Gastrocnemius medialis (tissue), 4 donors: ENCODE measurements at regions not wholly inside any gene's neighbourhood (a gene's known extent, or its start where the extent isn't known, plus 50 kb on each side); places are given as distances from the start of the nearest gene placed in this dataset.

Source experiments
- ATAC-seq, 2 donors: fragments of 150-250 bp; one replicate each; pipeline ENCODE4 v1.9.1; 2016
- DNase-seq, 2 donors: peaks; one replicate each; pipeline ENCODE4 v3.0.0-alpha.2; 2019
- H3K27ac ChIP-seq, 4 donors: fragments of 200-600 bp; sonication (generic); 1 replicate in 1 of 4; 2 replicates in 3 of 4; pipeline ENCODE4 v1.5.1; 2016 to 2018; ENCODE audit warnings: mild to moderate bottlenecking in 2 of 4, moderate library complexity in 1 of 4
- H3K27me3 ChIP-seq, 3 donors: fragments of 200-600 bp; sonication (generic) in 2 of 3; 1 replicate in 1 of 3; 2 replicates in 2 of 3; pipeline versions ENCODE4 v1.5.1 to v1.6.0; 2016 to 2019; ENCODE audit warnings: mild to moderate bottlenecking in 1 of 3, moderate library complexity in 1 of 3
- H3K36me3 ChIP-seq, 2 donors: fragments of 200-600 bp; sonication (generic) in 1 of 2; one replicate each; pipeline ENCODE4 v1.5.1; 2017 to 2018
- H3K4me1 ChIP-seq, 2 donors: fragments of 200-600 bp; sonication (generic) in 1 of 2; one replicate each; pipeline ENCODE4 v1.5.1; 2016 to 2017; ENCODE audit warnings: mild to moderate bottlenecking in 2 of 2
- H3K4me3 ChIP-seq, 4 donors: fragments of 200-600 bp; sonication (generic) in 3 of 4; 1 replicate in 1 of 4; 2 replicates in 3 of 4; pipeline ENCODE4 v1.5.1; 2016 to 2019; ENCODE audit warnings: mild to moderate bottlenecking in 2 of 4
- H3K9me3 ChIP-seq, 3 donors: fragments of 200-600 bp; sonication (generic) in 2 of 3; 1 replicate in 1 of 3; 2 replicates in 2 of 3; pipeline ENCODE4 v1.5.1; 2016 to 2019
- CTCF ChIP-seq, 5 experiments: fragments of 450-650 bp in 3 of 5; fragments of 200-600 bp in 2 of 5; sonication (generic) in 2 of 5; IDR thresholded peaks in 4 of 5; conservative IDR thresholded peaks in 1 of 5; 1 replicate in 4 of 5; 2 replicates in 1 of 5; pipeline ENCODE4 v1.5.1; 2016 to 2019; ENCODE audit warnings: antibody characterized with exemption in 5 of 5, mild to moderate bottlenecking in 3 of 5, moderate library complexity in 3 of 5
- POLR2A ChIP-seq, 2 donors: fragments of 450-650 bp; IDR thresholded peaks; one replicate each; pipeline ENCODE4 v1.6.1; 2017; ENCODE audit warnings: antibody characterized with exemption in 2 of 2, mild to moderate bottlenecking in 2 of 2, moderate library complexity in 2 of 2
- in situ Hi-C, 4 donors: fragments of 200-750 bp; cut with MboI; loops; one replicate each; pipeline versions ENCODE4 v1.15.0 to v1.8.0; 2017; ENCODE audit warnings: low sequenced_read_pairs in 4 of 4
- intact Hi-C: fragments of 100-400 bp; cut with DNase I; formaldehyde crosslinking; loops from one replicate; pipeline ENCODE4 v1.15.1; 2023; ENCODE audit warnings: low total_unique reads

DNA sequence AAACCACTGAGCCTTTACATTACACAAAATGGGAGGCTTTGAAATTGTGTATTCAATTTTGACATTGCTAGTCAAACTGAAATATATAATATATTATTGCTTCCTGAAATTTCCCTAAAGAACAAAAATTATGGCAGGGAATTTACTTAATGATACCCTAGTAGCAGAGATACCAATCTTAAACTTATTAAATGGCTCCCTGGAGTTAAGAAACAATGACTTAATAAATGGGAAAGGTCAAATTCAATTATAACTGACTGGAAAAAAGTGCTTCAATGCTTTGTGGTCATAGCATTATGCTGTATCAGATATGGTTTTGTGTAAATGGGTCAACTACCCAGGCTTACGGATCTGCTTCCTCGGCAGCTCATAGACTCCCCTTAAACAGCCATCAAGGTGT, 244.1 kb downstream of the CNTN3 start:
- in situ Hi-C loops = no loop called here
- intact Hi-C loops = no loop called here
- Histone ChIP-seq H3K4me1 (no peaks in the 10 kb centered on the region), H3K4me3 (no peak overlapping the region), H3K36me3 (no peaks in the 10 kb centered on the region), H3K27me3 (no peaks in the 10 kb centered on the region), H3K27ac (no peak overlapping the region), H3K9me3 (no peaks in the 10 kb centered on the region)
- TF ChIP-seq CTCF (IDR thresholded peaks at IDR 0.05 in 4 of 5, conservative IDR thresholded peaks at IDR 0.05 in 1 of 5) = no peak
- no peak for TF ChIP-seq POLR2A (IDR thresholded peaks at IDR 0.05)
- DNase-seq (no peak), ATAC-seq (no peak)

GRCh38 chr3:74366331-74366730, 248.1 kb downstream of the CNTN3 start:
- no peak for DNase-seq
- Histone ChIP-seq H3K4me3 (no peak overlapping the region), H3K36me3 (no peaks in the 10 kb centered on the region), H3K9me3 (no peaks in the 10 kb centered on the region), H3K4me1 (no peaks in the 10 kb centered on the region), H3K27ac (no peak overlapping the region), H3K27me3 (no peaks in the 10 kb centered on the region)
- intact Hi-C loops = no loop called here
- ATAC-seq = no peak
- in situ Hi-C loops = no loop called here
- TF ChIP-seq CTCF (IDR thresholded peaks at IDR 0.05 in 4 of 5, conservative IDR thresholded peaks at IDR 0.05 in 1 of 5) (no peak), POLR2A (IDR thresholded peaks at IDR 0.05) (no peak)

- in situ Hi-C loops = no loop called here
- no peaks in the 10 kb centered on the region for H3K36me3 ChIP-seq
- H3K4me1 ChIP-seq = no peaks in the 10 kb centered on the region
- H3K27me3 ChIP-seq = no peaks in the 10 kb centered on the region
- no peak overlapping the region for H3K27ac ChIP-seq
- H3K9me3 ChIP-seq = no peaks in the 10 kb centered on the region
- intact Hi-C loops = no loop called here
- DNase-seq (no peak), ATAC-seq (no peak)
- no peak overlapping the region for H3K4me3 ChIP-seq
- TF ChIP-seq CTCF (IDR thresholded peaks at IDR 0.05 in 4 of 5, conservative IDR thresholded peaks at IDR 0.05 in 1 of 5) (no peak), POLR2A (IDR thresholded peaks at IDR 0.05) (no peak)
These were observed 251.1 kb downstream of the CNTN3 start for GRCh38 chr3:74363346-74363745.

DNA sequence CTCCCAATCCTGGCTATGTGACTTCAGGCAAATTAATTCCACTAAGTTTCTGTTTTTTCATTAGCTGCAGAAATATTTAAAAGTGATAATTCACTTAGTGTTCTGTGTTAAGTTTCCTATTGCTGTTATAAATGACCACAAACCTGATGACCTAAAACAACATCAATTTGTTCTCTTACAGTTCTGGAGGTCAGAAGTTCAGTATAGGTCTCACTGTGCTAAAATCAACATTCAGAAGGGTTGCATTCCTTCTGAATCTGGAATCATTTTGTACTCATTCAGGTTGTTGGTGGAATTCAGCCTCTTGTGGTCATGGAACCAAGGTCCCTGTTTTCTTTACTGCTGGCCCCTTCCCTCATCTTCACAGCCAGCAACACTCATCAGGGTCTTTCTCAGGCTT, 254.1 kb downstream of the CNTN3 start:
- Histone ChIP-seq H3K4me3 (no peak overlapping the region), H3K27ac (no peak overlapping the region), H3K27me3 (no peaks in the 10 kb centered on the region), H3K36me3 (no peaks in the 10 kb centered on the region), H3K9me3 (no peaks in the 10 kb centered on the region), H3K4me1 (no peaks in the 10 kb centered on the region)
- in situ Hi-C loops = no loop called here
- DNase-seq = no peak
- TF ChIP-seq POLR2A (IDR thresholded peaks at IDR 0.05) (no peak), CTCF (IDR thresholded peaks at IDR 0.05 in 4 of 5, conservative IDR thresholded peaks at IDR 0.05 in 1 of 5) (no peak)
- ATAC-seq = no peak
- intact Hi-C loops = no loop called here

DNA sequence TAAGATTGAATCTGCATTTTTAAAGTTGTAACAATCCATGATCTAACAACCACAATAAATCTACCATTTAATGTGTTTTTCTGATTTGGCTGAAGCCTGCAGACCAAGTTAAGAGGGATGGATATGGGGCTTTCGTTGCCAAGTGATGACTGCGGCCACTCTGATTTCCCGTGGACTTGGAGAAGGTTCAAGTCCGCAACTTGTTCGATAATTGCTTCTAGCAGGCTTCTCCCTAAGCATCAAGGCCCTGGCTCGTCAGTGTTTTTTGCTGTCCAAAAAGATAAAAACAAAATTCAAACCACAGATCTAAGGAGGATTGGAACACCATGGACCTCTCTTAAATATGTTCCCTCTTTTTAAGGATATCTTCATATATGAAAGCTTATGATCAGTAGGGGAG, 256.6 kb downstream of the CNTN3 start:
- Histone ChIP-seq H3K4me1 (no peaks in the 10 kb centered on the region), H3K4me3 (no peak overlapping the region), H3K36me3 (no peaks in the 10 kb centered on the region), H3K27me3 (no peaks in the 10 kb centered on the region), H3K27ac (no peak overlapping the region), H3K9me3 (no peaks in the 10 kb centered on the region)
- ATAC-seq (no peak), DNase-seq (no peak)
- no peak for TF ChIP-seq POLR2A (IDR thresholded peaks at IDR 0.05)
- no peak for TF ChIP-seq CTCF (IDR thresholded peaks at IDR 0.05 in 4 of 5, conservative IDR thresholded peaks at IDR 0.05 in 1 of 5)
- intact Hi-C loops = no loop called here
- in situ Hi-C loops = no loop called here
